ENCODE measurements at regions not wholly inside any gene's neighbourhood (a gene's known extent, or its start where the extent isn't known, plus 50 kb on each side); places are given as distances from the start of the nearest gene placed in this dataset.
A peak's percentile ranks its signal among the peaks of the same experiment; 100 is the strongest.
"Not testable (repeated sequence)": the region's sequence is repeated elsewhere in the genome, so short reads cannot be mapped to it uniquely, and the experiment has no call there.

GRCh38 chr13:73842626-73843025, 291.6 kb downstream of the KLF12 start:
- DNase-seq (ENCODE audit: low read depth), result no peak

GRCh38 chr13:73842184-73842583, 292.0 kb downstream of the KLF12 start:
- DNase-seq (ENCODE audit: low read depth), result no peak

- no peak for DNase-seq (ENCODE audit: low read depth)
Measured at GRCh38 chr13:73837147-73837546, 297.1 kb downstream of the KLF12 start.

DNA sequence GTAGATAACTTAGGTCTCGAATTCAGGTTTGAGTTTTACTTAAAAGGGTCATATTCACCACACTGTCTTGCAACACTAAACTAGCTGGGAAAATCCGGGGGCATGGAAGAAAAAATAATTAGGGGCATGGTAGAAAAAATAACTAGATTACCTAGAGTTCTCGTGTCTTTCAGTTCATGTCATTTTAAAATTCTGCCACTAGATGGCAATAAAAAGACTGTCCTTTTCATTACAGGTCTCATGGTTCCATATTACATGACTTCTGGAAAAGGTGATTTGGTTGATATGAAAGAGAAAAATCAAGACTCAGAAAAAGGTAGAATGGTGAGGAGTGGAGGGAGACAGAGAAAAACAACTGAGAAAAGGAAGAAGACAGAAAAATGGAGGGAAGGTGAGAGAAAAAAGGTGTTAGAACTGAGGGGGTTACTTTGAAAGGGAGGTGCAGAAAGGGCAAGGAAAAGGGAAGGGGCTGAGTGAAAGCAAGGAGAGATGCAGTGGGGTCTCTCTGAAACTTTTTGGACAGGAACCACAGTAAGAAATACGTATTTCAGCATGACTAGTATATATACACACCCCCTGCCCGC, 299.0 kb downstream of the KLF12 start:
- peak; percentile 27 for DNase-seq (ENCODE audit: low read depth)

DNA sequence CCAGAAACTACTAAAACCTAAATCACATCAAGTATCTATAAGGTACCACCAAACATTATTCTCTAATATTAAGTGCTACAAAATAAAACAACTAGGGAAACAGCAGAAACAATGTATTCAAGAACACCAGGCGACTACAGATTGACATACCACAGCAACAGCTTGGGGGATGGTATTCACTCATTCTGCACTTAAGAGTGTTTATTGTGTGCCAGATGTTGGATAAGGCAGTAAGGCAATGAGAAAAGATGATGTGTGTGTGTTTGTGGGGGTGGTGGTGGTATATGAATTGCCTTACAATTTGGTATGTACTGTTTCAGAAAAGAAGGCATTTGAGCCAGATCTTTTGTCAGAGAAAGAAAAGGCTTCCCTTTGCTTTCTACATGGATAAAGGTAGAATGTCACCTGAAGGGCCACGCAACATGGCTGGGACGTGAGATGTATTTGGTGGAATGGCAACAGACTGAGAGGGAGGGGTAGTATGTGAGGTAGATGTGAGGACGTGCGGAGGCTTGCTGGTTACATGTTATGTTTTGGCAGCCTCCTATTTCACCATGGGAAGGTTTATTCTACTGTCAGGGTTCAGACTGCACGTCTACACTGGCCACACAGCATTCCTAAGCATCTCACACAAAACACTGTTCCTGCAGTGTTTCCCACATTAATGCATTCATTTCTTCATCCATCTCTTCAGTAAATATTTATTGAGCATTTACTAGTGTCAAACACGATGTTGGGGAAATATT, 300.7 kb downstream of the KLF12 start:
- DNase-seq (ENCODE audit: low read depth), result no peak

- no peak for DNase-seq (ENCODE audit: low read depth)
Measured at GRCh38 chr13:73832825-73833224, 301.4 kb downstream of the KLF12 start.

DNA sequence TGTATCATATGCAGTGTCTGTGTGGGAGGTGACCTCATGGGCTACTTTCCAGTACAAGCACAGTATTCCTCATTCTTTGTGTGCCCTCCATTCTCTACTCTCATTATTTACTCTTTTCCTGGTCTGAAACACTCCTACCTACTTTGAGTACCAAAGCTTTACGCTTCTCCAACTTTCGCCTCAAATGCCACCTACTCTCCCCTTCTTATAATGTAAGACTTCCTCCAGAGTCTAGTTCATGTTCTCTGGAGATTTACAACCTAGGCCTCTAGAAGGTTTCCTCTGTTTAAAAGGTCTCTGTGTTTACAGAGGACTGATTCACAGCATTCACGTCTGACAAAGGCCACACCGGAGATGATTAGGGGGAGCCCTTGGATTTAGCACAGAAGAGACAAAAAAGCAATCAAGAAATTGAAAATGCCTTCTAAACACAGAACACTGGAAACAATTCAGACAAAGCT, 302.0 kb downstream of the KLF12 start:
- DNase-seq (ENCODE audit: low read depth), result no peak

DNA sequence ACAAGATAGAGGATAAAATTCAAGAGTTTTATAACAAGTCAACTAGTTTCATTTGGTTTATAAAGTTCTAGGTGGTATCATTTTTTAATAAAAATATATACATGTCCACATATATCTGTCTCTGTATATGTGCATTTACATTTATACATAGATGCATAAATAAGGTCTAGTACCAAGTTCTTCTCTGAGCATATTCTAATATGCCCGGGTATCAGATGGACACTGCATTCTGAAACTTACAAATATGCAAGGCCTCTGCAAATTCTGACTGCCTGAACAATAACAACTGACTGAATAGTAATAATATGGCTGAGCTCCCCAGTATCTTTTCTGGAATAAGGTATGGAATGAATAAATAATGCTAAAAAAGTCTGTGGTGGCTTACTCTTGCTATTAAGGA, 304.8 kb downstream of the KLF12 start:
- no peak for DNase-seq (ENCODE audit: low read depth)

GRCh38 chr13:73828811-73829210, 305.4 kb downstream of the KLF12 start:
- DNase-seq (ENCODE audit: low read depth), result no peak

- no peak for DNase-seq (ENCODE audit: low read depth)
Measured at GRCh38 chr13:73827434-73827833, 306.8 kb downstream of the KLF12 start.

GRCh38 chr13:73825143-73825542, 309.1 kb downstream of the KLF12 start:
- DNase-seq (ENCODE audit: low read depth), result no peak

GRCh38 chr13:73822668-73823592, 311.3 kb downstream of the KLF12 start:
- no peak for DNase-seq (ENCODE audit: low read depth)

GRCh38 chr13:73820688-73821087, 313.5 kb downstream of the KLF12 start:
- no peak for DNase-seq (ENCODE audit: low read depth)

GRCh38 chr13:73820285-73820684, 313.9 kb downstream of the KLF12 start:
- no peak for DNase-seq (ENCODE audit: low read depth)

DNA sequence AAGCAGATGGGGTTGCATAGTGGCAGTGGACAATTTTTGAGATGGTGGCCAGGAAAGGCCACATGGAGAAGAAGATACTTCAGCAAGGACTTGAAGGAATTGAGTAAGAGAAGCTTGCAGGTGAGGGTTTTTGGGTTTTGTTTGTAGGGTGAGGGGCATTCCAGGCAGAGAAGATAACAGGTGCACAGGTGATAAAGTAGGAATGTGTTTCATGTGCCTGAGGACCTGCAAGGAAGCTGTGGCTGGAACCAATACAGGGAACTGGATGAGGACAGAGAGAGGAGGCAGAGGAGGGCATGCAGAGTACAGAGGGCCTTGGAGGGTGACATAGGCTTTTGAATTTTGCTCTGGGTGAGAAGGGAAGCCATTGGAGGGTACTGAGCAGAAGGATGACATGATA, 314.5 kb downstream of the KLF12 start:
- DNase-seq (ENCODE audit: low read depth), result no peak

DNA sequence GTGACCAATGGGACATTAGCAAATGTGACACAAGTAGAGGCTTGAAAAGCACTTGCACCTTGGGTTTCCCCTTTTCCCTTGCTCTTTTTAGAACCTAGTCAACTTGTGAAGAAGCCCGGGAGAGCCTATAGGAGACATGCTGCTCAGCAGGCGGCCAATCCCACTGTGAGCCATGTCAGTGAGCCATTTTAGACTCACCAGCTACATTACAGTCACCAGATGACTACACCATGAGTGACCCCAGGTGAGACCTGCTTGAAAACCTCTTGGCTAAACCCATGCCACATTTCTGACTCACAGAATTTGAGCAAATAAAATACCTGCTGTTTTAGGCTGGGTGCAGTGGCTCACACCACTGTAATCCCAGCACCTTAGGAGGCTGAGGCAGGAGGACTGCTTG, 317.5 kb downstream of the KLF12 start:
- DNase-seq (ENCODE audit: low read depth), result no peak

DNA sequence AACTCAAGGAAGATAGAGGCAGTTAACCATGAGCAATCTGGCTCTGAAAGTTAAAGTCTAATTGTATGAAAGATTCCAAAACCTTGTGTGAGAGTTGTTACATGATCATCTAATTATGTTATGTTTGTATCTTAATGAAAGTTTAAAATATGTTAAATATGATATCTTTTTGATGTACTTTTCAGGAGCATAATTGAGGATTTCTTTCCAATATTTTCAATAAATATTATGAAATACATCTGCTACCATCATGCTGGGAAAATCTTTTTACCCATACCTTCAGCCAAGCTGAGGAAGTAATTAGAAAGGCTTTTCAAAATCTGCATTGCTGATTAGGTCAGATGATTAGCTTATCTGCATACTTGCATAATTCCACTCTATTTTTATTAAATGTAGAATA, 318.4 kb downstream of the KLF12 start:
- no peak for DNase-seq (ENCODE audit: low read depth)

GRCh38 chr13:73810647-73811046, 323.6 kb downstream of the KLF12 start:
- DNase-seq (ENCODE audit: low read depth), result no peak

DNA sequence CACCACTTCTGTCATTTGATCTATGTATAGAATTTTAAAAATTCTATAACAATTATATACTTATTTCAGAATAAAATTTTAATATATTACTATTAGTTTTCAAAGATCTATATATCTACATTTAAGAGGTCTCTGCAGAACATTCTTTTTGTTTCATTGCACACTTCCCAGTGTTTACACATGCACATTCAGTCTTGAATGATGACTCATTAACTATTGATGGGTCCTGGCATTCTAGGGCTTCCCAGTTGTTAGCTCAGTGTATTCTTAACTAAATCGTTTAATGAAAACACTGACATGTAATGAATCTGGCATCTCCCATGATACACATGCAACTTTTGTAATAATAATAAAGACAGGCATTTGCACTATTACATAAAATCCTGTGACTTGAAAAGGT, 324.6 kb downstream of the KLF12 start:
- peak; percentile 13 for DNase-seq (ENCODE audit: low read depth)

DNA sequence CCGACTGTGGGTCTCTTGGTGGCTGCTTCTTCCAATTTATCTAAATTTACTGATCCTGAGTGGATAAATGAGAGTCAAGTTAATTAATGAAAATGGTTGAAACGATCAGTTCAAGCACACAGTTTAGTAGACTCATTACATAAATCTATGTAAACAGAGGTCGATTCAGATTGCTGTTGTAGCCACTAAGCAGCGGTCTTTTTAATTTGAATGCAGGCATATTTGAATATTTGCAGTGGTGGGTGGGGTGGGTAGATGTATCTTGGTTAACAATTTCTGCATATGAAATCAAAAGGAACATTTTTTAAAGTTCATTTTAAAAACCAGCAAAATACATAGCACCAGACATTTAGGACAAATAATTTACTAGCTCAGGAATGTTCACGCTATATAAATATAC, 325.9 kb downstream of the KLF12 start:
- no peak for DNase-seq (ENCODE audit: low read depth)

DNA sequence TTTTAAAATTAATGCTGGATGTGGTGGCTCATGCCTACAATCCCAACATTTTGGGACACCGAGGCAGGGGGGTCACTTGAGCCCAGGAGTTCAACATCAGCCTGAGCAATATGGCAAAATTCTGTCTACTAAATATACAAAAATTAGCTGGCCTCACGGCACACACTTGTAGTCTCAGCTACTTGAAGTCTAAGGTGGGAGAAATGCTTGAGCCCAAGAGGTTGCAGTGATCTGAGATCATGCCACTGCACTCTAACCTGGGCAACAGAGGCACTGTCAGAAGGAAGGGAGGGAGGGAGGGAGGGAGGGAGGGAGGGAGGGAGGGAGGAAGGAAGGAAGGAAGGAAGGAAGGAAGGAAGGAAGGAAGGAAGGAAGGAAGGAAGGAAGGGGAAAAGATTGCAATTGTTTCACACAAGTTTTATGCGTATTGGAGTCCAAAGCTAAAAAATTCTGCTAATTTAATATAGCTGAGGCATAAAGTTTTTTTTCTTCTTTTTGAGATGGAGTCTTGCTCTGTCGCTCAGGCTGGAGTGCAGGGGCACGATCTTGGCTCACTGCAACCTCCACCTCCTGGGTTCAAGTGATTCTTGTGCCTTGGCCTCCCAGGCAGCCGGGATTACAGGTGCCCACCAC, 328.8 kb downstream of the KLF12 start:
- not testable (repeated sequence) for DNase-seq (ENCODE audit: low read depth)

GRCh38 chr13:73803997-73804396, 330.2 kb downstream of the KLF12 start:
- no peak for DNase-seq (ENCODE audit: low read depth)

Measured in stromal cell of bone marrow (primary cell).